PC-3 (cell line): ENCODE measurements at regions not wholly inside any gene's neighbourhood (a gene's known extent, or its start where the extent isn't known, plus 50 kb on each side); places are given as distances from the start of the nearest gene placed in this dataset.

ENCODE experiments used
- CTCF ChIP-seq: fragments of 300-600 bp; sonication (generic); conservative IDR thresholded peaks from 2 replicates; pipeline ENCODE4 v1.5.1; 2017; ENCODE audit warnings: antibody characterized with exemption, low read depth, mild to moderate bottlenecking, low read length
- EZH2phosphoT487 ChIP-seq: fragments of 300-600 bp; sonication (generic); IDR thresholded peaks from 2 replicates; pipeline ENCODE4 v1.6.1; 2018; ENCODE audit warnings: mild to moderate bottlenecking, antibody characterized with exemption, low read length, borderline replicate concordance

- no peak for TF ChIP-seq CTCF
- TF ChIP-seq EZH2phosphoT487, result no peak
Measured at GRCh38 chr5:21219251-21219650, 1231.3 kb upstream of the CDH18 start.
